ENCODE measurements at regions not wholly inside any gene's neighbourhood (a gene's known extent, or its start where the extent isn't known, plus 50 kb on each side); places are given as distances from the start of the nearest gene placed in this dataset.

DNA sequence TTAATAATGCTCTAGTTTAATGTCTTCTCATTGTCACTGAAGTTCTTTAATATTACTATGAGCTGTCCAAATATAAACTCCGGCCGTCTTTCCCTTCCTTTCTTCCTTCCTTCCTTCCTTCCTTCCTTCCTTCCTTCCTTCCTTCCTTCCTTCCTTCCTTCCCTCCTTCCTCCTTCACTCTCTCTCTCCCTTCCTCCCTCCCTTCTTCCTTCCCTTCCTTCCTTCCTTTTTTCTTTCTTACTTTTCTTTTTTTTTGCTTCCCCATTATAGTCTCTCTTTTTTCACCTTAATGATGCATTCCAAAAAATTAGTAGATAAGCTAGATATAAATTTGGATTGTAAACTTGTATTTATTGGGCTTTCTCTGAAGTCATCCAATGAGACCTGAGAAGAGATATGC lies 431.0 kb upstream of the ADGRL4 start:
- Histone ChIP-seq H3K4me3 (no peak overlapping the region), H3K4me1 (replicated peaks in 1 of 2) (no peaks in the 10 kb centered on the region), H3K27ac (no peak overlapping the region), H3K36me3 (replicated peaks in 1 of 2) (no peaks in the 10 kb centered on the region), H3K9me3 (replicated peaks in 1 of 3) (no peaks in the 10 kb centered on the region), H3K27me3 (no peaks in the 10 kb centered on the region)
- WGBS, 4 donors = 68 to 86% (median 81%) methylated on average over 2 of the region's 2 CpGs
- intact Hi-C loops (cut with DNase I) = no loop called here
- DNase-seq = no peak
- no peak for TF ChIP-seq POLR2A (IDR thresholded peaks at IDR 0.05)
- TF ChIP-seq, protein P1, sequence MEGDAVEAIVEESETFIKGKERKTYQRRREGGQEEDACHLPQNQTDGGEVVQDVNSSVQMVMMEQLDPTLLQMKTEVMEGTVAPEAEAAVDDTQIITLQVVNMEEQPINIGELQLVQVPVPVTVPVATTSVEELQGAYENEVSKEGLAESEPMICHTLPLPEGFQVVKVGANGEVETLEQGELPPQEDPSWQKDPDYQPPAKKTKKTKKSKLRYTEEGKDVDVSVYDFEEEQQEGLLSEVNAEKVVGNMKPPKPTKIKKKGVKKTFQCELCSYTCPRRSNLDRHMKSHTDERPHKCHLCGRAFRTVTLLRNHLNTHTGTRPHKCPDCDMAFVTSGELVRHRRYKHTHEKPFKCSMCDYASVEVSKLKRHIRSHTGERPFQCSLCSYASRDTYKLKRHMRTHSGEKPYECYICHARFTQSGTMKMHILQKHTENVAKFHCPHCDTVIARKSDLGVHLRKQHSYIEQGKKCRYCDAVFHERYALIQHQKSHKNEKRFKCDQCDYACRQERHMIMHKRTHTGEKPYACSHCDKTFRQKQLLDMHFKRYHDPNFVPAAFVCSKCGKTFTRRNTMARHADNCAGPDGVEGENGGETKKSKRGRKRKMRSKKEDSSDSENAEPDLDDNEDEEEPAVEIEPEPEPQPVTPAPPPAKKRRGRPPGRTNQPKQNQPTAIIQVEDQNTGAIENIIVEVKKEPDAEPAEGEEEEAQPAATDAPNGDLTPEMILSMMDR (IDR thresholded peaks at IDR 0.05) = no peak

- DNase-seq = no peak
- no peak for TF ChIP-seq POLR2A (IDR thresholded peaks at IDR 0.05)
- TF ChIP-seq, protein P1 (IDR thresholded peaks at IDR 0.05) = no peak
- 55 to 72% (median 68%) methylated on average over 2 of the region's 2 CpGs for WGBS, 4 donors
- no peaks in the 10 kb centered on the region for H3K4me1 ChIP-seq (replicated peaks in 1 of 2)
- H3K4me3 ChIP-seq = no peak overlapping the region
- no peaks in the 10 kb centered on the region for H3K9me3 ChIP-seq (replicated peaks in 1 of 3)
- no peaks in the 10 kb centered on the region for H3K27me3 ChIP-seq
- H3K27ac ChIP-seq = no peak overlapping the region
- H3K36me3 ChIP-seq (replicated peaks in 1 of 2) = no peaks in the 10 kb centered on the region
- intact Hi-C loops (cut with DNase I) = no loop called here
These were observed 424.8 kb upstream of the ADGRL4 start for GRCh38 chr1:79431340-79431739.

DNA sequence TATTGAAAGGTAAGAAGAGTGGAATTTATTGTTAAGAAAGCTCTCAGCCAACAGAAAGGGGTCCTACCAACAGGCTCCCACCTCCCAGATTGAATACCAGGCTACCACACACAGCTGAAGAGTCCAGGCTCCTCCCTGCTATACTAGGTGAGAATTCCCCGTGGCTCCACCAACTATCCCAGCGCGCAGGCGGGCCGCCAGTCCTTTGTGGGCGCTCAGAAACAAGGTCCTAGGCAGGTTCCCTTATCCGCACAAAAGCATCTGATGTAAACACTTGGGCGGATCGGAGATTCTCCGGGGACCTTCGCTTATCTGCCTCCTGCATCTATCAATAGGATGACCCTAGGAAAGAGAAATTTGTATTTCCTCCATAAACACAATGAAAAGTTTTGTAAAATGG lies 423.9 kb upstream of the ADGRL4 start:
- H3K27ac ChIP-seq = no peak overlapping the region
- H3K36me3 ChIP-seq (replicated peaks in 1 of 2) = no peaks in the 10 kb centered on the region
- H3K27me3 ChIP-seq = no peaks in the 10 kb centered on the region
- H3K9me3 ChIP-seq (replicated peaks in 1 of 3) = no peaks in the 10 kb centered on the region
- no peak overlapping the region for H3K4me3 ChIP-seq
- no peaks in the 10 kb centered on the region for H3K4me1 ChIP-seq (replicated peaks in 1 of 2)
- DNase-seq = no peak
- intact Hi-C loops (cut with DNase I) = no loop called here
- WGBS, 4 donors = 73 to 82% (median 76%) methylated on average over 11 of the region's 11 CpGs
- TF ChIP-seq POLR2A (IDR thresholded peaks at IDR 0.05) = no peak

- Histone ChIP-seq H3K4me3 (no peak overlapping the region), H3K27me3 (no peaks in the 10 kb centered on the region), H3K27ac (no peak overlapping the region), H3K9me3 (replicated peaks in 1 of 3) (no peaks in the 10 kb centered on the region), H3K4me1 (replicated peaks in 1 of 2) (no peaks in the 10 kb centered on the region), H3K36me3 (replicated peaks in 1 of 2) (no peaks in the 10 kb centered on the region)
- TF ChIP-seq POLR2A (IDR thresholded peaks at IDR 0.05) = no peak
- TF ChIP-seq, protein P1 (IDR thresholded peaks at IDR 0.05) = no peak
- WGBS, 4 donors = 50 to 74% (median 58%) methylated on average over 2 of the region's 2 CpGs
- DNase-seq = no peak
- intact Hi-C loops (cut with DNase I) = no loop called here
These were observed 416.2 kb upstream of the ADGRL4 start for GRCh38 chr1:79422726-79423125.

DNA sequence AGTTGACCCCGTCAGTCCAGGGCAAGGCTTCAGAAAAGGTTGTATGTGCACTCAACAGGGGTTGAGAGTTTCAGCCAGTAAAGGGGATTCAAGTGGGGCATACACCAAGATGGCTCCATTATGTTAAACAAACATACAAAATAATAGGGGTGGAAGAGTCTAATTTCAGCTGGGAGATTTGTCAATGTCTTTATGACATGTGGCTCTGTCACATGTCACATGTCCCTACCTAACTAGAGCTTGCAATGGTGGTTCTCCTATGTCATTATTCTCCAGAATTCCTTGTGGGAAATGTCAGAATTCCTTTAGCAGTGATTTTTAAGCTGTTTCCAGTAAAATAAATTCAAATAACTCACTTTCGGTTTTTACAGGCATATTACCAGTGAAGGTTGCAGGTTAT lies 392.0 kb upstream of the ADGRL4 start:
- no peak overlapping the region for H3K27ac ChIP-seq
- TF ChIP-seq POLR2A (IDR thresholded peaks at IDR 0.05) = no peak
- TF ChIP-seq, protein P1 (IDR thresholded peaks at IDR 0.05) = no peak
- intact Hi-C loops (cut with DNase I) = no loop called here
- H3K4me1 ChIP-seq (replicated peaks in 1 of 2) = no peaks in the 10 kb centered on the region
- H3K27me3 ChIP-seq = no peaks in the 10 kb centered on the region
- H3K36me3 ChIP-seq (replicated peaks in 1 of 2) = no peaks in the 10 kb centered on the region
- H3K4me3 ChIP-seq = no peak overlapping the region
- H3K9me3 ChIP-seq (replicated peaks in 1 of 3) = no peaks in the 10 kb centered on the region
- no peak for DNase-seq
- 57 to 68% (median 66%) methylated on average over 2 of the region's 2 CpGs for WGBS, 4 donors

Measured in adrenal gland (tissue), 9 donors.